Activated naive CD8-positive, alpha-beta T cell treated with anti-CD3 and anti-CD28 coated beads, Interleukin-2, amount 50 U/mL, for 16 hours (primary cell): ENCODE measurements at regions not wholly inside any gene's neighbourhood (a gene's known extent, or its start where the extent isn't known, plus 50 kb on each side); places are given as distances from the start of the nearest gene placed in this dataset.
"Not testable (repeated sequence)": the region's sequence is repeated elsewhere in the genome, so short reads cannot be mapped to it uniquely, and the experiment has no call there.

Experiments used
- DNase-seq: peaks from one replicate; pipeline ENCODE4 v3.0.0-alpha.2; 2020; ENCODE audit warnings: low read depth, low spot score

DNA sequence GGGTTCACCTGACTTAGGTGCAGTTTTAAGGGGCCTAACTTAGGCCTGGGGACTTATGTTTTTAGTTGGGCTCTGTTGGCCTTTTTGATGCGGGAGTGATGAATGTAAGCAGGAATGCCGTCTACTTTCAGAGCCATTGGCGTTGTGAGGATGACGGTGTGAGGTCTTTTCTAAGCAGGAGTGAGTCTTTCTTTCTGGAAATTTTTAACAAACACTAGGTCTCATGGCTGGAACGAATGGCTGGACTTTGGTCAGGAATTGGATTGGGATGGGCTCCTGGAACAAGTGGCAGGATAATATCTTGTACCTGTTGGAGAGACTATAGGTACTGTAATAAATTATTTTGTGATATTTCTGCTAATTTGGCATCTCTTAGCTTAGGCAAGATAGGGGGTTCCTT is 163.9 kb upstream of the CCZ1B start:
- not testable (repeated sequence) for DNase-seq

DNA sequence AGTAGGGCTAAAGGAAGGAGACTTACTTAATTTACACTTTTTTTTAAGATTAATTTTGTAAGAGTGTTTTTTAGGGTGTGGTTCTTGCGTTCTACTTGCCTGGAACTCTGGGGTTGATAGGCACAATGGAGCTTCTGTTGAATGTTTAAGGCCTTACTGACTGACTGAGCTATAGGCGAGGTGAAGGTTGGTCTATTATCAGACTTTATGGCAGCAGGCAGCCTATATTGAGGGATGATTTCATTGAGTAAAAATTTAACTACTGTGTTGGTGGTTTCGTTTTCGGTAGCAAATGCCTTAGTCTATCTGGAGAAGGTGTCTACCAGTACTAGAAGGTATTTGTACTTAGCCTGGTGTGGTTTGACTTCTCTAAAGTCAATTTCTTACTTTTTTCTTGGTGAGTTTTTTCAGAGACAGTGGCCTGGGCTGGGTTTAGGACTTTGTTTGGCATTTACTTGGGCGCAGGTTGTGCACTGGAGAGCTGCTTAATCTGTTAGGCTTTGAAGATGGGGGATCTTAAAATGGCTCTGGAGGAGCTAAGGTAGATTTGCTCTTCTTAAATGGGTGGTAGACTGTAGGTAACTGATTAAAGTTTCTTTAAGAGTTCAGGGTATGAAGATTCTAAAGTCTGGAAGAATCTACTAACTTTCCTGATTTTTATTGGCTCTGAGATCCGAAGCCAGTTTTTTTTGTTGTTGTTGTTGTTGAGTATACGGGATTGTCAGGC is 164.5 kb upstream of the CCZ1B start:
- not testable (repeated sequence) for DNase-seq

DNA sequence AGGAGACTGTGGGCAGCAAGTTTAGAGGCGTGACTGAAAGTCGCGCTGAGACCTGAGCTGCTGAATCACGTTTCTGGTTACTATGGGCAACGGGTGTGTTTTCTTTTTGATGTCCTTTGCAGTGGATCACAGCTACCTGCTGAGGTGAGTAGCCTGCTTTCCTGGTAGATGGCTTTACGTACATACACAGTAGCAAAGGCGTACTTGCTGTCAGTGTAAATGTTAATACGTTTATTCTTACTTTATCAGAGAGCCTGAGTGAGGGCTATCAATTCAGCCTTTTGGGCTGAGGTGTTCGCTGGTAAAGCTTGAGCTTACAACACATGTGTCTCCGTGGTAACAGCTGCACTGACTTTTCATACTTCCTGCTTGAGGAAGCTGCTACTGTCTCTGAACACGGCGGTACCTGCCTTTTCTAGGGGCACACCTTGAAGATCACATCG is 165.1 kb upstream of the CCZ1B start:
- not testable (repeated sequence) for DNase-seq

DNA sequence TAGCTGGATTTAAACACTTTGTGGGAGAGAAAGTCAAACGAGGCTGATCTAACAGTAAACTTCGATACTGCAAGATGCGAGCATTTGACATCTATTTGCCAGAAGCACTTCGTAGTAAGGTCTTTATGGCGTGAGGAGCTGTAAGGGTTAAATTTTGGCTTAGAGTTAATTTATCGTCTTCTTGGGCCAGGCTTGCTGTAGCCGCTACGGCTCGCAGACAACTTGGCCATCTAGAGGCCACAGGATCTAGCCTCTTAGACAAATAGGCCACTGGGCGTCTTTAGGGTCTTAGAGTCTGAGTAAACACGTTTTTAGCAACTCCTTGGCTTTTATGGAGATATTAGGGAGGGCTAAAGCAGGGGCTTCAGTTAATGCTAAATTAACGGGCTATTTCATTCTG is 165.6 kb upstream of the CCZ1B start:
- DNase-seq: not testable (repeated sequence)

DNA sequence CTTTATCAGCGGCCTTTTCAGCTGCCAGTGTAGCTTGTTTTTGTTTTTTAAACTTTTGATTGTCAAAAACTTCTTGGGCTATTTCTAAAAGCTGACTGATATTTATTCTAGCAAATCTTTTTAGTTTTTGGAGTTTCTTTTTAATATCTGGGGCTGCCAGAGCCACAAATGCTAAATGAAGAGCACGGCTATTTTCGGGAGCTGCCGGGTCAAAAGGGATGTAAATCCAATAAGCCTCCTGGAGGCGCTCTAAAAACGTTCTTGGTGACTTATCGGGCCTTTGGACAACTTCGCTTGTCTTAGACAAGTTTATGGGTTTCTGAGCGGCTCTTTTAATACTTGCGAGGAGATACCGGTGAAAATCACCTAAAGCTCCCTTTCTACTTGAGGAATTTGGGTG is 166.1 kb upstream of the CCZ1B start:
- not testable (repeated sequence) for DNase-seq

DNA sequence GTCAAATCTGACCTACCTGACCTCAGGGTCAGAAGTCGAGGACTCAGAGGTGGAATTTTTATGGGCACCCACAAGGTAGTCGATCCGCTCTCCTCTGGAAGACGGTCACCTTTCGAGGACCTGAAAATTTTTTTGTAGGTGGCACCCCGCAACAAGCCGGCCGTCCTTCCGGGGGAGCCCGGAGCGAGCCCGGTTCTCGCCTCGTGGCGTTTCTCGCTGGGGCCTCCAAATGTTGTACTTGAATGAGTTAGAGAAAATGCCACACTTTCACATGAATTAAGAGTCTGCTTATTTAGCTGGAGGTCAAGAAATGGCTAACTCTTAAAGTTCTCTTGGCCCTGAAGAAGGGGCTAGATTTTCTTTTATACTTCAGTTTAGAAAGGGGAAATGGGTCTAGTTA is 169.0 kb upstream of the CCZ1B start:
- DNase-seq: not testable (repeated sequence)

- not testable (repeated sequence) for DNase-seq
Observed at GRCh38 chr7:6995493-6996289, 169.6 kb upstream of the CCZ1B start.

DNA sequence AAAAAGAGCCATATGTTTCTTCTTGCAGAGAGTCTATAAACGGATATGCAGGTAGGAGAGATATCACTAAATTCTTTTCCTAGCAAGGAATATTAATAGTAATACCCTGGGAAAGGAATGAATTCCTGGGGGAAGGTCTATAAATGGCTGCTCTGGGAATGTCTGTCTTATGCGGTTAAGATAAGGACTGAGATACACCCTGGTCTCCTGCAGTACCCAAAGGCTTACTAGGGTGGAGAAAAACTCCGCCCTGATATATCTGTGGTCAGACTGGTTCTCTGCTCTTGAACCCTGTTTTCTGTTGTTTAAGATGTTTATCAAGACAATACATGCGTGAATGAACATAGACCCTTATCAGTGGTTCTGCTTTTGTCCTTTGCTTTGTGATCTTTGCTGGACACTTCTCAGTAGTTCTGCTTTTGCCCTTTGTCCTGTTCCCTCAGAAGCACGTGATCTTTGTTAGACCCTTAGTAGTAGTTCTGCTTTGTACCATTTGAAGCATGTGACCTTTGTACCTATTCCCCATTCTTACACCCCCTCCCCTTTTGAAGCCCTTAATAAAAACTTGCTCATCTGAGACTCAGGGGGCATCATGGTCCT is 173.1 kb upstream of the CCZ1B start:
- DNase-seq: not testable (repeated sequence)

DNA sequence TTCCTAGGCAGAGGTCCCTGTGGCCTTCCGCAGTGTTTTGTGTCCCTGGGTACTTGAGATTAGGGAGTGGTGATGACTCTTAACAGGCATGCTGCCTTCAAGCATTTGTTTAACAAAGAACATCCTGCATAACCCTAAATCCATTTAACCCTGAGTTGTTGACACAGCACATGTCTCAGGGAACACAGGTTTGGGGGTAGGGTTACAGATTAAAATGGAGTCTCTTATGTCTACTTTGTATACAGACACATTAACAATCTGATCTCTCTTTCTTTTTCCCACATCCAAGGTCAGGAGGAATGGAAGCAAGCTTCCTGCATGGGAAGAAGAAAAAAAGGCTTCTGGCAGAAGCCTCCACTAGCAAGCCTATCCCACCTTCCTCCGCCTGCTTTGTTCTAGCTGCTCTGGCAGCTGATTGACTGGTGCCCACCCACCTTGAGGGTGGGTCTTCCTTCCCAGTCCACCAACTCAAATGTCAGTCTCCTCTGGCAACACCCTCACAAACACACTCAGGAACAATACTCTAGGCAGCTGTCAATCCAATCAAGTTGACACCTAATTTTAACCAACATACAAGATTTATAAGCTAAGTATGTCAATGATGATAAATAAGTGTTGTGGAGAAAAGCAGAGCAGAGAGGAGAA is 176.5 kb upstream of the CCZ1B start:
- DNase-seq: no peak

GRCh38 chr7:7005303-7005702 is 177.0 kb upstream of the C1GALT1 start:
- DNase-seq: no peak

- DNase-seq: not testable (repeated sequence)
Observed at GRCh38 chr7:7005949-7006348, 176.4 kb upstream of the C1GALT1 start.

GRCh38 chr7:7011241-7011640 is 171.1 kb upstream of the C1GALT1 start:
- DNase-seq: not testable (repeated sequence)

GRCh38 chr7:7011751-7012150 is 170.6 kb upstream of the C1GALT1 start:
- not testable (repeated sequence) for DNase-seq

DNA sequence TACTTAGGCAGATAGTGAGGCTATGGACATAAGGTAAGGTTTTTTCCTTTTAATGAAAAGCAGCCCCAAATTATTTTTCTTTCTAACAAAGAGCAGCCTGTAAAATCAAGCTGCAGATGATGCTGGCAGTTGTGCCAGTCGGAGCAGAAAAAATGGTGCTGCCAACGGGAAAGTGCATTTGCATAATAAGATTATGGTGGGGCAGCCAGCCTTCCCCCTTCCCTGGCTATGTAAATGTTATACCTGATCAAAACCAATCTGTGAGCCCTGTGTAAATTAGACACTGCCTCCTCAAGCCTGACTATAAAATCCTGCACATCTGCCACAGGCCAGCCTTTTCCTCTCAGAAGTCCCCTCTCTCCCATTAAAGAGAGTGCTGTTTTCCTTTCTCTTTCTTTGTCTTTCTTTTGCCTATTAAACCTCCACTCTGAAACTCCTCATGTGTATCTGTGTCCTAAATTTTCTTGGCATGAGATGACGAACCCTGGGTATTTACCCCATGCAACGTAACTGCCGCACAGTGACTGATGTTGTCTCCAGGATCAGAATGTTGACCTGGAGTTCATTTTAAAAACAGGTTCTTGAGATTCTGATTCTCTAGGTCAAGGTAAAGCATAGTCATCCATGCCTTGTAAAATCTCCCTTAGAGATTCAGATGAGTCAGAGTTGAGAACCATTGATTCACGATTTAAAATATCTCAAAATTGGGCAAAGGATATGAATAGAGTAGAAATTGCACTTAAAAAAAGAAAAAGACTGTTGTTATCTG is 167.3 kb upstream of the C1GALT1 start:
- no peak for DNase-seq

GRCh38 chr7:7017707-7018280 is 164.6 kb upstream of the C1GALT1 start:
- no peak for DNase-seq

- no peak for DNase-seq
Observed at GRCh38 chr7:7018290-7018689, 164.1 kb upstream of the C1GALT1 start.

DNA sequence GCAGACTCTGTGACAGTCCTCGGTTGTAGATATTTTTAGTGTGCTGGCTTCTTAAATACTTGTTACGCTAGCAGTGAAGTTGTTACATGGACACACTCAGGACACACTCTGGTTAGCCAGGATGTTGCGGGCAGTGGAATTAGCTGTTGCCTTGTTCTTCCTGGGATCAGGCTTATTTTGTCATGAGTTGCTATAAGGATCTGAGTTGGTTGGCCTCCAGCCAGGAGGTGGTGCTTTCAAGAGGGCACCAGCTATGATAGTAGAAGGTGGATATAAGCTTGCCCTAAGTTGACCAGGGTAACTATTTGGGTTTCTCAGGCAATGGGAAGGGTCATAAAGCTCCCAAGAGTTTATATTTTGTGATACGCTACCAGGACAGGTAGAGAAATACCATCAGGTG is 150.1 kb upstream of the C1GALT1 start:
- DNase-seq: no peak

DNA sequence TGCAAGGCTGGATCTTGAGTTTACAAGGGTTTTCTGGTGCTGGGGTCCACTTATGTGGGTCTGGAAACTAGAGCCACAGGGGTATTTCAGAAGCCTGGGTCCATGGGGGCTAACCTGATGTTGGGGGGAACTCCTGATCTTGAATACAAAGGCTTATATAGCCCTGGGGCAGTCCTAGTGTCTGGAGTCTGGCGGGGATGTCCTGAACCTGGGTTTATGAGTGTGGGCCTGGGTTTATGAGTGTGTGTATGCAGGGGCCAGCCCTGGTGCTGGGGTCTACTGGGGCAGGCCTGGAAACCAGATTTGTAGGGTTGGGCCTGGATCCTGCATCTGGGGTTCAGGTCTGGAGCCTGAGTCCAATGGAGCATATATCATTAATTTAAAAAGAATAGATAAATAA is 146.5 kb upstream of the C1GALT1 start:
- DNase-seq: no peak

DNA sequence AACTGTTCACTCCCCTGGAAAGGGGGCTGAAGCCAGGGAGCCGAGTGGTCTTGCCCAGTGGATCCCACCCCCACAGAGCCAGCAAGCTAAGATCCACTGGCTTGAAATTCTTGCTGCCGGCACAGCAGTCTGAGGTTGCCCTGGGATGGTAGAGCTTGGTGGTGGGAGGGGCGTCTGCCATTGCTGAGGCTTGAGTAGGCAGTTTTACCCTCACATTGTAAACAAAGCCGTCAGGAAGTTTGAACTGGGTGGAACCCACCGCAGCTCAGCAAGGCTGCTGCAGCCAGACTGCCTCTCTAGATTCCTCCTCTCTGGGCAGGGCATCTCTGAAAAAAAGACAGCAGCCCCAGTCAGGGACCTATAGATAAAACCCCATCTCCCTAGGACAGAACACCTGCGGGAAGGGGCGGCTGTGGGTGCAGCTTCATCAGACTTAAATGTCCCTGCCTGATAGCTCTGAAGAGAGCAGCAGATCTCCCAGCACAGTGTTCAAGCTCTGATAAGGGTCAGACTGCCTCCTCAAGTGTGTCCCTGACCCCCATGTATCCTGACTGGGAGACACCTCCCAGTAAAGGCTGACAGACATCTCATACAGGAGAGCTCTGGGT is 140.0 kb upstream of the C1GALT1 start:
- DNase-seq: not testable (repeated sequence)

DNA sequence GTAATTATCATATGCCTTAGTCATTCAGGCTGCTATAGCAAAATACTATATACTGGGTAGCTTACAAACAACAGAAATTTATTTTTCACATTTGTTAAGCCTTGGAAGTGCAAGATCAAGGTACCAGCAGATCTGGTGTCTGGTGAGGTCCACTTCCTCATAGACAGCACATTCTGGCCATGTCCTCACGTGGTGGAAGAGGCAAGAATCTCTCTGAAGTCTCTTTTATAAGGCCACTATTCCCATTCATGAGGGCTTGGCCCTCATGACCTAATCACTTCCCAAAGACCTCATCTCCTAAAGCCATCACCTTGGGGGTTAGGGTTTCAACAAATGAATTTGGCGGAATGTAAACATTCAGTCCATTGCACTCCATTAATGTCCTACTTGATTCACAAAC is 137.5 kb upstream of the C1GALT1 start:
- DNase-seq: no peak
